ENCODE measurements at regions not wholly inside any gene's neighbourhood (a gene's known extent, or its start where the extent isn't known, plus 50 kb on each side); places are given as distances from the start of the nearest gene placed in this dataset.
A peak's percentile ranks its signal among the peaks of the same experiment; 100 is the strongest.
"Not testable (repeated sequence)": the region's sequence is repeated elsewhere in the genome, so short reads cannot be mapped to it uniquely, and the experiment has no call there.

DNA sequence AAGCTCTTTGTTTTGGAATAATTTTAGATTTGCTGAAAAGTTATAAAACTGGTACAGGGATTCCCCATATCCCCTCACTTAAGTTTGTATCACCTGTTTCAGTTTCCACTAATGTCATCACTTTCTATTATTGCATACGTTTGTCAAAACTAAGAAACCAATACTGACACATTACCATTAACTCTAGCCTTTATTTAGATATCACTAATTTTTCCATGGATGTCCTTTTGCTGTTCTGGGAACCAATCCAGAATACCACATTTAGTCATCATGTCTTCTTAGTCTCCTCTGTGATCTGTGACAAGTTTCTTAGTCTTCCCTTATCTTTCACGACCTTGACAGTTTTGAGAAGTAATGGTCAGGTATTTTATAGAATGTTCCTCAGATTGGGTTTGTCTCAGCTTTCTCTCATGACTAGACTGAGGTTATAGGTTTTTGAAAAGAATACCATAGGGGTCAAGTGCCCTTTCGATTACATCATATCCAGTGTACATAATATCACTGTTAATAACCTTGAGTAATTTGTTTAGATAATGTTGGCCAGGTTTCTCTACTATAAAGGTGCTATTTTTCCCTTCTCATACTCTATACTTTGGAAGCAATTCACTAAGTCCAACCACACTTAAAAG lies 51.9 kb upstream of the NMUR2 start:
- H3K27ac ChIP-seq (ENCODE audit: low read depth, low read length, severe bottlenecking), result no peak overlapping the region
- H3K36me3 ChIP-seq (ENCODE audit: control insufficient read depth, insufficient read depth, low read length), result no peaks in the 10 kb centered on the region
- H3K4me1 ChIP-seq (ENCODE audit: control insufficient read depth, insufficient read depth, low read length, poor library complexity, severe bottlenecking), result no peaks in the 10 kb centered on the region
- 91% methylated on average over 1 of the region's 3 CpGs; no CpG with 5 or more reads in 1 of the 2 experiments for WGBS, 2 experiments (ENCODE audit: insufficient coverage in 2 of 2)
- no peak overlapping the region for H3K4me3 ChIP-seq (ENCODE audit: extremely low read depth, insufficient read depth, low read length, poor library complexity, severe bottlenecking)
- no peaks in the 10 kb centered on the region for H3K9me3 ChIP-seq (ENCODE audit: control insufficient read depth, low read length)

DNA sequence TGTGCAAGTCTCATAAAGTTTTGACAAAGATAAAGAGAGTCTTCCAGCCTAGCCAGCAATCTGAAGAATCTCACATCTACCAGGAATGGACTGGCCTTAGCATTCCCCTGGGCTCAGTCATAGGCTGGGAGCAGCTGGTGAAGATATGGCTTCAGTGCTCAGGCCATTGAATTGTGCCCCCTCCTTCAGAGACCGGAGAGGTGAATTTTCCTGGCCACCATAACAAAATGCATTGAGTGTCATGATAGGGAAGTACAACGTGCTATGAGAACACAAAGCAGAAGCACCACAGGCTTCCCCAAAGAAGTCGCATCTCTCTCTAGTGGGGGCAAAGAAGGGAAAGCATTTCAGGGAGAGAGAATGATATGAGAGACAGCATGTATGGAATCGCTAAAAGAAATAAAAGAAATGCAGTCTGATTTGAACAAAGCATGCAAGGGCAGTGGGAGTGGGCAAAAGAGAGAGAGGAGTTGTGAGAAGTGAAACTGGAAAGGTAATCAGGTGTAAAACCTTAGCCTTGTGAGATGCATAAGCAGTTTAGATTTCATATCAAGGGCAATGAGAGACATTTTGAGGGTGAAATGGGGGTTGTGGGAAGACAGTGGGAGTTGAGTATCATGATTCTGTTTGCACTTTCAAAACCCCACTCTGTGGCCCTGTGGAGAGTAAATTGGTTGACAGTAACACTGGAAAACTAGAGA lies 57.1 kb upstream of the NMUR2 start:
- Histone ChIP-seq H3K4me3 (ENCODE audit: extremely low read depth, insufficient read depth, low read length, poor library complexity, severe bottlenecking) (no peak overlapping the region), H3K9me3 (ENCODE audit: control insufficient read depth, low read length) (no peaks in the 10 kb centered on the region), H3K4me1 (ENCODE audit: control insufficient read depth, insufficient read depth, low read length, poor library complexity, severe bottlenecking) (no peaks in the 10 kb centered on the region), H3K27ac (ENCODE audit: low read depth, low read length, severe bottlenecking) (peak overlapping the region; percentile 32), H3K36me3 (ENCODE audit: control insufficient read depth, insufficient read depth, low read length) (no peaks in the 10 kb centered on the region)
- 86 to 90% methylated on average over 3 of the region's 4 CpGs for WGBS, 2 experiments (ENCODE audit: insufficient coverage in 2 of 2)

DNA sequence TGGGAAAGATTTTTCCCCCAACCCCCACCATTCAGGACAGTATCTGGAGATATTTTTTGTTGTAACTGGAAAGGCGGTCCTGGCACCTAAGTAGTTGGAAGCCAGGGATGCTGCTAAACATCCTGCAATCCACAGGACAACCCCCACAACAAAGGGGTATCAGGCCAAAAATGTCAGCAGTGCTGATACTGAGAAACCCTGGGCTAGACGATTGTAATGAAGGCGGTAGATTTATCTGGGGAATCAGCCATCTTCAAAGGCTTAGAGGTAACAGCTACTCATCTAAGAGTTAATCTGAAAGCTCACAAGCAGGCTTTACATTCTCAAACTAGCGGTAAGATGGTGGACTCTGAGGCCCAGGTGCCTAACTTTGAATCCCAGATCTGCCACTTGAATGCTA lies 59.0 kb upstream of the NMUR2 start:
- 82 to 96% methylated on average over 3 of the region's 4 CpGs for WGBS, 2 experiments (ENCODE audit: insufficient coverage in 2 of 2)
- no peak overlapping the region for H3K27ac ChIP-seq (ENCODE audit: low read depth, low read length, severe bottlenecking)
- H3K4me3 ChIP-seq (ENCODE audit: extremely low read depth, insufficient read depth, low read length, poor library complexity, severe bottlenecking), result no peak overlapping the region
- no peaks in the 10 kb centered on the region for H3K9me3 ChIP-seq (ENCODE audit: control insufficient read depth, low read length)
- H3K4me1 ChIP-seq (ENCODE audit: control insufficient read depth, insufficient read depth, low read length, poor library complexity, severe bottlenecking), result no peaks in the 10 kb centered on the region
- H3K36me3 ChIP-seq (ENCODE audit: control insufficient read depth, insufficient read depth, low read length), result no peaks in the 10 kb centered on the region

DNA sequence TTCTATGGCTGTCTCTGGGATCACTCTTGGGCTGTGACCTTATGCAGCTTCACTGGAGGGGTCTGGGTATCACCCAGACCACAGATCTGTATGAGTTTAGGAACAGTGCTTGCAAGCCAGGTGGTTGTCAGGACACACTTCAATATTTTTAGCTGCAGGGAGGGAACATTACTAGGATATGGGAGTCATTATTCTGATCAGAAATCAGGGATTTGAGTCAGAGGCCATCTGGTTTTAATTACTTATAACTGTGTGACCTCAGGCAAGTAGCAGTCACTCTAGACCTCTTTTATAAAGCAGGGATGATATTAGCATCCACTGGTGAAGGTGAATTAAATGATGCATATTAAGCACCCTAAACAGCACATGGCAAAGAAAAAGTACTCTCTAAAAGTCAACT lies 60.1 kb upstream of the NMUR2 start:
- H3K27ac ChIP-seq (ENCODE audit: low read depth, low read length, severe bottlenecking), result no peak overlapping the region
- no peaks in the 10 kb centered on the region for H3K36me3 ChIP-seq (ENCODE audit: control insufficient read depth, insufficient read depth, low read length)
- H3K4me1 ChIP-seq (ENCODE audit: control insufficient read depth, insufficient read depth, low read length, poor library complexity, severe bottlenecking), result no peaks in the 10 kb centered on the region
- no peak overlapping the region for H3K4me3 ChIP-seq (ENCODE audit: extremely low read depth, insufficient read depth, low read length, poor library complexity, severe bottlenecking)
- H3K9me3 ChIP-seq (ENCODE audit: control insufficient read depth, low read length), result no peaks in the 10 kb centered on the region

DNA sequence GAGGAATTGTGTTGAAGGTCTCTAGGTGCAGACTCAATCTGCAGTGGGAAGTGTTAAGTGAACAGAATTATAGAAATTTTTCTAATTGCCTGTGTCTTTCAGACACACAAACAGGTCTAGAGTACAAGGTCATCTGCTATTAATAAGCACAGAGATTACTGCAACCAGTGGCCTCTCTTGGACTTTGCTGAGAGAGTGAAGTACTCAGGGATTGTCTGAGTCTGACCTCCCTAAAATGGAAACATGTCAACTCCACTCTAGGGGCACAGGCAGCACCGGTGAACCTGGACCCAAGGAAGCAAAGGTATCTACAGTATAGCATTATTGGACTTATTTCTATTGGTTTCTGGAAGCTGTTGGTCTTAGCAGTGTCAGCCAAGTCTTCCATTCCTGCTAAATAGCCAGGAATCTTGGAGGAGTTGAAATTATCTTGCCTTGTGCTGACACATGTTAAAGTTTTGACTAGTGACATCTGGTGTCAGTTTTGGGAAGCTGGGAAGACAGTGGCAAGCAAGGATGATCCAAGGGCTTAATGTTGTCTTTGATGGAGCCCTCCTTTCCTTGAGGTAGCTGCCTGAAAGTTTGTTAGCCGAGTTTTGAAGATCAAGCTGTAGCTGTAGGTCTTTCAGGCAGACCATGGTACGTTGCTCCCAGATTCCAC lies 61.1 kb upstream of the NMUR2 start:
- H3K36me3 ChIP-seq (ENCODE audit: control insufficient read depth, insufficient read depth, low read length), result no peaks in the 10 kb centered on the region
- WGBS, 2 experiments (ENCODE audit: insufficient coverage in 2 of 2), result 100% methylated on average over 1 of the region's 3 CpGs; no CpG with 5 or more reads in 1 of the 2 experiments
- H3K9me3 ChIP-seq (ENCODE audit: control insufficient read depth, low read length), result no peaks in the 10 kb centered on the region
- no peak overlapping the region for H3K27ac ChIP-seq (ENCODE audit: low read depth, low read length, severe bottlenecking)
- H3K4me1 ChIP-seq (ENCODE audit: control insufficient read depth, insufficient read depth, low read length, poor library complexity, severe bottlenecking), result no peaks in the 10 kb centered on the region
- H3K4me3 ChIP-seq (ENCODE audit: extremely low read depth, insufficient read depth, low read length, poor library complexity, severe bottlenecking), result no peak overlapping the region

DNA sequence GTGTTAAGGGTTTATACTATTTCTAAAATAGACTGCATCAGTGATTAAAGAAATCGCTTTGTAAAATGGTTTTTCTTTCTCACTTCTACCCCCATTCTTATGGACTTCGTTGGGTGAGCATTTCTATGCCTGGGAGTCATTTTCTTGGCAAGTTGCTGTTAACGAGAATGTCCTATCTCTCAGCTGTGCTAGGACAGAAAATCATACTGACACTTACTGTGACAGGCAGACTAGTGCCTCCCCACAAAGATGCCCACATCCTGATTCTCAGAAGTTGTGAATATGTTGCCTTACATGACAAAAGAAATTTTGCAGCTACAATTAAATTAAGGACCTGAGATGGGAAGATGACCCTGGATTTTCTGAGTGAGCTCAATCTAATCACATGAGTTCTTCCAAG lies 65.1 kb upstream of the NMUR2 start:
- Histone ChIP-seq H3K4me3 (ENCODE audit: extremely low read depth, insufficient read depth, low read length, poor library complexity, severe bottlenecking) (no peak overlapping the region), H3K9me3 (ENCODE audit: control insufficient read depth, low read length) (no peaks in the 10 kb centered on the region), H3K4me1 (ENCODE audit: control insufficient read depth, insufficient read depth, low read length, poor library complexity, severe bottlenecking) (no peaks in the 10 kb centered on the region), H3K36me3 (ENCODE audit: control insufficient read depth, insufficient read depth, low read length) (no peaks in the 10 kb centered on the region), H3K27ac (ENCODE audit: low read depth, low read length, severe bottlenecking) (no peak overlapping the region)
- WGBS, 2 experiments (ENCODE audit: insufficient coverage in 2 of 2), result no CpG with 5 or more reads among the region's 3 CpGs

DNA sequence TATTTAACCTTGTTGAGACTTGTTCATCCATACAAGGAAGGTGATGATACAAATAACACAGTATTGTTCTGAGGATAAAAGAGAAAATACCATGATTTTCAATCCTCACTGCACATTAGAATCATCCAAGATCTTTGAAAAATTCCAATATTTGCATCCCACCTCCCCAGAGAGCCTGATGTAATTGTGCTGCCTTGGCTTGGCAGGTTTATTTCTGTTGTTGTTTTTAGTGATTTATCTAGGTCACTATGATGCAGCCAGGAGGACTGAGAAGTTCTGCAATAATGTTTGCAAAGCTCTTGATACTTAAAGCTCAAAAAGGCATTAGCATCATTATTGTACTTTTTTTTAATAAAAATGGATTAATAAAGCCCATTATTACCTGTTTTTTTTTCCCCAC lies 67.0 kb upstream of the NMUR2 start:
- Histone ChIP-seq H3K4me1 (ENCODE audit: control insufficient read depth, insufficient read depth, low read length, poor library complexity, severe bottlenecking) (no peaks in the 10 kb centered on the region), H3K9me3 (ENCODE audit: control insufficient read depth, low read length) (no peaks in the 10 kb centered on the region), H3K27ac (ENCODE audit: low read depth, low read length, severe bottlenecking) (no peak overlapping the region), H3K36me3 (ENCODE audit: control insufficient read depth, insufficient read depth, low read length) (no peaks in the 10 kb centered on the region), H3K4me3 (ENCODE audit: extremely low read depth, insufficient read depth, low read length, poor library complexity, severe bottlenecking) (no peak overlapping the region)

DNA sequence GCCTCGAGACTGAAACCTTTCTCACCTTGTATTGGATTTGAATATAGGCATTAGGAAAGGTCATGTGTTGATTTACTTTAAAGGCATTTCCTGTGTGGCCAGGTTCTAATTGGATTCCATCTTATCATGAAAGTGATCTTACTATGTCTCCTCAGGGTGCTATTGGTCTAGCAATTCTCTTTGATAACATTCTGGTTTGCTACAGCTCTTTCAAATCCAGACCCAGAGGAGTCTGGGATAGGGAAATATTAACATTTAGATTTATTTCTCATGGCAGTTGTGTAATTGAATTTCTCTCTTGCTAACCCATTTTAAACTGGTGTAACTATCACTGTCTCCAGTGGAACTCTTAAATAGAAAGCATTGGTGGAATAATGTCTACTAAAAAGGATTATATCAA lies 69.9 kb upstream of the NMUR2 start:
- Histone ChIP-seq H3K27ac (ENCODE audit: low read depth, low read length, severe bottlenecking) (no peak overlapping the region), H3K4me1 (ENCODE audit: control insufficient read depth, insufficient read depth, low read length, poor library complexity, severe bottlenecking) (no peaks in the 10 kb centered on the region), H3K9me3 (ENCODE audit: control insufficient read depth, low read length) (no peaks in the 10 kb centered on the region), H3K4me3 (ENCODE audit: extremely low read depth, insufficient read depth, low read length, poor library complexity, severe bottlenecking) (no peak overlapping the region), H3K36me3 (ENCODE audit: control insufficient read depth, insufficient read depth, low read length) (no peaks in the 10 kb centered on the region)
- WGBS, 2 experiments (ENCODE audit: insufficient coverage in 2 of 2), result 90 to 100% methylated on average over 1 of the region's 1 CpG

DNA sequence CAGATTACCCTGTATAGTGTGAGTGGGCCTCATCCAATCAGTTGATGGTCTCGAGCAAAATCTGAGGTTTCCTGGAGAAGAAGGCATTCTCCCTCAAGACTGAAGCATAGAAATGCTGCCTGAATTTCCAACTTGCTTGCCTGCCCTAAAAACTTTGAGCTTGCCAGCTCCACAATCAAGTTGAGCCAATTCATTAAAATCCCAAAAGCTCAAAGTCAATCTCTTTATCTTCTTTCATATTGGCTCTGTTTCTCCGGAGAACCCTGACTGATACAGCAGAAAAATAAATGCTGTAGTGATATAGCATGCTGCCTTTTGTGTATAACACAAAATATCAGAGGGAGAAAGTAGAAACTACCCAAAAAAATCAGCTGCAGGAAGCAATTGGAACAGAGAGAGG lies 72.5 kb upstream of the NMUR2 start:
- Histone ChIP-seq H3K36me3 (ENCODE audit: control insufficient read depth, insufficient read depth, low read length) (no peaks in the 10 kb centered on the region), H3K4me3 (ENCODE audit: extremely low read depth, insufficient read depth, low read length, poor library complexity, severe bottlenecking) (no peak overlapping the region), H3K27ac (ENCODE audit: low read depth, low read length, severe bottlenecking) (no peak overlapping the region), H3K4me1 (ENCODE audit: control insufficient read depth, insufficient read depth, low read length, poor library complexity, severe bottlenecking) (no peaks in the 10 kb centered on the region), H3K9me3 (ENCODE audit: control insufficient read depth, low read length) (no peaks in the 10 kb centered on the region)
- 83 to 100% methylated on average over 1 of the region's 2 CpGs for WGBS, 2 experiments (ENCODE audit: insufficient coverage in 2 of 2)

DNA sequence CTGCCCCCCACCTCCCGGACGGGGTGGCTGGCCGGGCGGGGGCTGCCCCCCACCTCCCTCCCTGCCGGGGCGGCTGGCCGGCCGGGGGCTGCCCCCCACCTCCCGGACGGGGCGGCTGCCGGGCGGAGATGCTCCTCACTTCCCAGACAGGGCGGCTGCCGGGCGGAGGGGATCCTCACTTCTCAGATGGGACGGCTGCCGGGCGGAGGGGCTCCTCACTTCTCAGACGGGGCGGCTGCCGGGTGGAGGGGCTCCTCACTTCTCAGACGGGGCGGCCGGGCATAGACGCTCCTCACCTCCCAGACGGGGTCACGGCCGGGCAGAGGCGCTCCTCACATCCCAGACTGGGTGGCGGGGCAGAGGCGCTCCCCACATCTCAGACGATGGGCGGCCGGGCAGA lies 74.8 kb upstream of the NMUR2 start:
- 95 to 98% methylated on average over 19 to 21 of the region's 35 CpGs for WGBS, 2 experiments (ENCODE audit: insufficient coverage in 2 of 2)
- not testable (repeated sequence) for H3K4me3 ChIP-seq (ENCODE audit: extremely low read depth, insufficient read depth, low read length, poor library complexity, severe bottlenecking); H3K36me3 ChIP-seq (ENCODE audit: control insufficient read depth, insufficient read depth, low read length); H3K4me1 ChIP-seq (ENCODE audit: control insufficient read depth, insufficient read depth, low read length, poor library complexity, severe bottlenecking); H3K9me3 ChIP-seq (ENCODE audit: control insufficient read depth, low read length); H3K27ac ChIP-seq (ENCODE audit: low read depth, low read length, severe bottlenecking)

DNA sequence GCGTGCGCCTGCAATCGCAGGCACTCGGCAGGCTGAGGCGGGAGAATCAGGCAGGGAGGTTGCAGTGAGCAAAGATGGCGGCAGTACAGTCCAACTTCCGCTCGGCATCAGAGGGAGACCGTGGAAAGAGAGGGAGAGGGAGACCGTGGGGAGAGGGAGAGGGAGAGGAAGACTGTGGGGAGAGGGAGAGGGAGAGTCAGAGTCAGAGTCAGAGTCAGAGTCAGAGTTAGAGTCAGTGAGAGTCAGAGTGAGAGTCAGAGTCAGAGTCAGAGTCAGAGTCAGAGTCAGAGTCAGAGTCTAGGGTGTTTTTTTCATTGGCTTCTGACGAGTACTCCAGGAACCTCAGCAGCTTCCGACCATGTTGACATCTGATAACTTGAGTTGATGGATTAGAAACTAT lies 75.6 kb upstream of the NMUR2 start:
- 98 to 100% methylated on average over 5 to 9 of the region's 12 CpGs for WGBS, 2 experiments (ENCODE audit: insufficient coverage in 2 of 2)
- H3K4me1 ChIP-seq (ENCODE audit: control insufficient read depth, insufficient read depth, low read length, poor library complexity, severe bottlenecking); H3K36me3 ChIP-seq (ENCODE audit: control insufficient read depth, insufficient read depth, low read length); H3K27ac ChIP-seq (ENCODE audit: low read depth, low read length, severe bottlenecking); H3K4me3 ChIP-seq (ENCODE audit: extremely low read depth, insufficient read depth, low read length, poor library complexity, severe bottlenecking); H3K9me3 ChIP-seq (ENCODE audit: control insufficient read depth, low read length): not testable (repeated sequence)
